MM.1S (cell line): ENCODE measurements at regions not wholly inside any gene's neighbourhood (a gene's known extent, or its start where the extent isn't known, plus 50 kb on each side); places are given as distances from the start of the nearest gene placed in this dataset.
"Not testable (repeated sequence)": the region's sequence is repeated elsewhere in the genome, so short reads cannot be mapped to it uniquely, and the experiment has no call there.

Experiments
- CTCF ChIP-seq: fragments of 300-600 bp; sonication (generic); IDR thresholded peaks from 2 replicates; pipeline ENCODE4 v1.5.1; 2016; ENCODE audit warnings: antibody characterized with exemption, low read length, mixed read lengths
- EZH2 ChIP-seq: fragments of 300-600 bp; sonication (generic); optimal IDR thresholded peaks from 2 replicates; pipeline ENCODE3; 2017; ENCODE audit warnings: low read depth, mild to moderate bottlenecking, antibody characterized with exemption, low read length, mixed read lengths

GRCh38 chr1:148429856-148430255, 53.2 kb downstream of the PPIAL4G start:
- TF ChIP-seq CTCF, EZH2: not testable (repeated sequence)
